Prostate gland (tissue), 2 donors: ENCODE measurements at regions not wholly inside any gene's neighbourhood (a gene's known extent, or its start where the extent isn't known, plus 50 kb on each side); places are given as distances from the start of the nearest gene placed in this dataset.

Experiments
- CTCF ChIP-seq, 4 experiments: fragments of 200-600 bp in 2 of 4; fragments of 450-650 bp in 2 of 4; sonication (generic) in 2 of 4; IDR thresholded peaks; 1 replicate in 3 of 4; 2 replicates in 1 of 4; pipeline ENCODE4 v1.5.1; 2016 to 2019; ENCODE audit warnings: antibody characterized with exemption in 4 of 4, mild to moderate bottlenecking in 2 of 4, moderate library complexity in 2 of 4
- POLR2AphosphoS5 ChIP-seq: sonication (generic); formaldehyde crosslinking; IDR thresholded peaks from one replicate; pipeline ENCODE4 v1.6.1; 2017; ENCODE audit warnings: antibody characterized with exemption

- no peak for TF ChIP-seq CTCF (IDR thresholded peaks at IDR 0.05)
- TF ChIP-seq POLR2AphosphoS5: no peak
These were observed 97.5 kb upstream of the TNFSF4 start for GRCh38 chr1:173304529-173305227.
